HCT116 (cell line): ENCODE measurements at regions not wholly inside any gene's neighbourhood (a gene's known extent, or its start where the extent isn't known, plus 50 kb on each side); places are given as distances from the start of the nearest gene placed in this dataset.

ENCODE experiments used
- ATAC-seq: fragments of 200-7000 bp; cut with Tn5 transposase; 2 replicates; pipeline ENCODE4 v1.9.1; 2020; ENCODE audit warnings: mild to moderate bottlenecking, moderate library complexity
- BruUV-seq: library from RNA; stranded (reverse); fragments of 400-500 nt; replicated peaks from 2 replicates; lab custom pipeline; 2021; lab: Mats Ljungman, UMichigan
- CTCF ChIA-PET: fragments of 300-600 bp; sonication (Branson Sonifier 250); formaldehyde crosslinking; loops from one replicate; lab custom pipeline; 2021; ENCODE audit warnings: antibody characterized with exemption; lab: Charles Lee
- POLR2A ChIA-PET: fragments of 300-600, 350-600 bp; sonication (Branson Sonifier 250); formaldehyde crosslinking; loops from one replicate; lab custom pipeline; 2021; ENCODE audit warnings: antibody characterized with exemption; lab: Charles Lee
- RAD21 ChIA-PET, 2 experiments: fragments of 300-600 bp; sonication (Branson Sonifier 250); formaldehyde crosslinking; loops; one replicate each; lab custom pipeline; 2023; ENCODE audit warnings: low total read pairs in 2 of 2; ENCODE audit not compliant: uncharacterized antibody in 2 of 2, unreplicated experiment in 2 of 2, low non-redundant PET in 1 of 2; lab: Charles Lee
- DNase-seq: peaks from one replicate; pipeline ENCODE4 v3.0.0-alpha.2; 2010; ENCODE audit warnings: low read depth, low spot score
- H2AFZ ChIP-seq: fragments of 200-600 bp; shearing (Covaris generic), sonication (generic); 2 replicates; pipeline ENCODE4 v1.6.1; 2017; ENCODE audit warnings: low read depth, mixed run types, mixed read lengths, antibody characterized with exemption, low read length; ENCODE audit not compliant: poor library complexity, severe bottlenecking
- H3K27ac ChIP-seq: 2 replicates; pipeline ENCODE4 v1.5.1; 2012; ENCODE audit warnings: low read depth, low read length
- H3K27me3 ChIP-seq: fragments of 200-600 bp; sonication (generic); 2 replicates; pipeline ENCODE4 v1.6.1; 2016; ENCODE audit warnings: mixed run types, low read length, mixed read lengths; ENCODE audit not compliant: insufficient read depth
- H3K36me3 ChIP-seq, 2 experiments: fragments of 200-500 bp in 1 of 2; fragments of 200-600 bp in 1 of 2; sonication (Bioruptor generic) in 1 of 2; sonication (generic) in 1 of 2; 2 replicates each; pipeline versions ENCODE4 v1.5.1 to v1.6.1; 2014 to 2016; ENCODE audit warnings: low read length in 2 of 2, inconsistent platforms in 1 of 2, mixed read lengths in 1 of 2, mixed run types in 1 of 2; ENCODE audit not compliant: insufficient read depth in 2 of 2, control insufficient read depth in 1 of 2
- H3K4me1 ChIP-seq, 2 experiments: fragments of 200-600 bp in 1 of 2; sonication (generic) in 1 of 2; 2 replicates each; pipeline versions ENCODE4 v1.5.1 to v1.6.1; 2012 to 2017; ENCODE audit warnings: low read length in 2 of 2, inconsistent platforms in 1 of 2, mild to moderate bottlenecking in 1 of 2, mixed read lengths in 1 of 2, mixed run types in 1 of 2, moderate library complexity in 1 of 2; ENCODE audit not compliant: insufficient read depth in 2 of 2, control insufficient read depth in 1 of 2
- H3K4me2 ChIP-seq: fragments of 200-600 bp; sonication (generic); 2 replicates; pipeline ENCODE4 v1.6.1; 2017; ENCODE audit warnings: mixed run types, low read length, mixed read lengths
- H3K4me3 ChIP-seq, 2 experiments: fragments of 200-600 bp in 1 of 2; sonication (generic) in 1 of 2; replicated peaks in 1 of 2; 2 replicates each; pipeline ENCODE4 v1.5.1; 2011 to 2016; ENCODE audit warnings: low read length in 2 of 2, control low read depth in 1 of 2, low read depth in 1 of 2, mild to moderate bottlenecking in 1 of 2, mixed read lengths in 1 of 2, mixed run types in 1 of 2
- H3K79me2 ChIP-seq: fragments of 200-600 bp; sonication (generic); 2 replicates; pipeline ENCODE4 v1.6.1; 2017; ENCODE audit warnings: mild to moderate bottlenecking, mixed run types, low read length, moderate library complexity, mixed read lengths; ENCODE audit not compliant: insufficient read depth
- H3K9ac ChIP-seq: fragments of 200-600 bp; sonication (generic); 2 replicates; pipeline ENCODE4 v1.6.1; 2016; ENCODE audit warnings: low read length, mixed read lengths
- H3K9me2 ChIP-seq: fragments of 200-600 bp; sonication (generic), shearing (Covaris generic); 2 replicates; pipeline ENCODE4 v1.6.1; 2017; ENCODE audit warnings: mixed run types, mild to moderate bottlenecking, moderate library complexity; ENCODE audit not compliant: insufficient read depth
- H3K9me3 ChIP-seq, 2 experiments: fragments of 200-500 bp in 1 of 2; fragments of 200-600 bp in 1 of 2; sonication (Bioruptor generic) in 1 of 2; sonication (generic) in 1 of 2; 2 replicates each; pipeline ENCODE4 v1.6.1; 2014 to 2017; ENCODE audit warnings: low read length in 2 of 2, mixed read lengths in 2 of 2, inconsistent platforms in 1 of 2, low read depth in 1 of 2, mild to moderate bottlenecking in 1 of 2, mixed run types in 1 of 2, moderate library complexity in 1 of 2; ENCODE audit not compliant: control insufficient read depth in 1 of 2, insufficient read depth in 1 of 2
- H4K20me1 ChIP-seq: fragments of 200-600 bp; sonication (generic), shearing (Covaris generic); 2 replicates; pipeline ENCODE4 v1.6.1; 2017; ENCODE audit warnings: mixed run types, mild to moderate bottlenecking, moderate library complexity; ENCODE audit not compliant: insufficient read depth
- CBX3 ChIP-seq: IDR thresholded peaks from 2 replicates; pipeline ENCODE4 v1.6.1; 2012; ENCODE audit warnings: low read depth
- EGR1 ChIP-seq: IDR thresholded peaks from 2 replicates; pipeline ENCODE4 v1.6.1; 2012; ENCODE audit warnings: low read depth
- EZH2phosphoT487 ChIP-seq: fragments of 200-600 bp; IDR thresholded peaks from 2 replicates; pipeline ENCODE4 v1.6.1; 2018; ENCODE audit warnings: antibody characterized with exemption, borderline replicate concordance
- FOSL1 ChIP-seq: IDR thresholded peaks from 2 replicates; pipeline ENCODE4 v1.6.1; 2012; ENCODE audit warnings: low read depth
- SIN3A ChIP-seq: IDR thresholded peaks from 2 replicates; pipeline ENCODE4 v1.6.1; 2012; ENCODE audit warnings: low read depth
- TCF7L2 ChIP-seq: IDR thresholded peaks from 2 replicates; pipeline ENCODE4 v1.7.0; 2011; ENCODE audit warnings: borderline replicate concordance, inconsistent platforms; ENCODE audit not compliant: insufficient read depth, insufficient read length; ENCODE audit errors: extremely low read depth
- YY1 ChIP-seq: IDR thresholded peaks from 2 replicates; pipeline ENCODE4 v1.6.1; 2011; ENCODE audit warnings: low read length, low read depth, moderate library complexity, mild to moderate bottlenecking; ENCODE audit not compliant: insufficient replicate concordance; ENCODE audit errors: extremely low read depth
- ZFX ChIP-seq: fragments of 450-650 bp; IDR thresholded peaks from 2 replicates; pipeline ENCODE4 v1.6.1; 2017
- intact Hi-C: fragments of 100-400 bp; cut with micrococcal nuclease; formaldehyde crosslinking; loops from 2 replicates; pipeline ENCODE4 v1.10.0; 2022
- TF ChIP-seq, protein P1 (sequence below), 3 experiments: fragments of 200-600 bp in 1 of 3; sonication (generic) in 1 of 3; IDR thresholded peaks in 2 of 3; conservative IDR thresholded peaks in 1 of 3; 2 replicates each; pipeline ENCODE4 v1.5.1; 2012 to 2017; ENCODE audit warnings: low read depth in 2 of 3, low read length in 2 of 3, antibody characterized with exemption in 1 of 3, borderline replicate concordance in 1 of 3, control low read depth in 1 of 3, mild to moderate bottlenecking in 1 of 3, mixed read lengths in 1 of 3, mixed run types in 1 of 3, moderate library complexity in 1 of 3; ENCODE audit not compliant: insufficient read depth in 1 of 3
- TF ChIP-seq, protein P2 (sequence below): IDR thresholded peaks from 2 replicates; pipeline ENCODE4 v1.6.1; 2012
- TF ChIP-seq, protein P3 (sequence below): IDR thresholded peaks from 2 replicates; pipeline ENCODE4 v1.6.1; 2012

DNA sequence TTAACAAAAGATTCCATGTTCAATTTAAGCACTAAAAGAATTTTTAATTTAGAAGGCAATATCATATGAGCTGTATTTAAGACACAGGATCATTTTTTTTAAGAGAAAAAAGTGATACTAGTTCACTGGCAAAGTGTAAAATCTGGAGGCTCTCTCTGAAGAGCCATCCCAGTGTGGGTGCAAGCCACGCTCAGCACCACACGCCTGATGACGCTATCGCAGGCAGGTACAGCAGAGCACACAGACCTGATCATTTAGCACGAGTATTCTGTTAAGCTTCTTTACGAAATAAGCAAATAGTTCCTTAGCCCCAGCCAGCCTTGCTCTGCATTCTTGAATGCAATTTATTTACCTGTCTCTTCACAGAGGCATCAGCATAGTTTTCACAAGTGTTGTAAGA, 198.6 kb downstream of the SIPA1L2 start:
- CTCF ChIA-PET, result no interaction called here
- Histone ChIP-seq H3K36me3 (no peaks in the 10 kb centered on the region), H3K27ac (no peak overlapping the region)

More for the DNA sequence above, 198.6 kb downstream of the SIPA1L2 start:
- ChIA-PET RAD21 (no interaction called here), POLR2A (no interaction called here)
- Histone ChIP-seq H3K9ac (no peak overlapping the region), H2AFZ (no peak overlapping the region), H3K9me2 (no peaks in the 10 kb centered on the region), H3K9me3 (no peaks in the 10 kb centered on the region), H4K20me1 (no peaks in the 10 kb centered on the region), H3K79me2 (no peaks in the 10 kb centered on the region), H3K27me3 (no peaks in the 10 kb centered on the region), H3K4me1 (no peaks in the 10 kb centered on the region), H3K4me2 (no peak overlapping the region), H3K4me3 (no peak overlapping the region)
- BruUV-seq, result no TSS peak
- ATAC-seq, result no peak
- intact Hi-C loops, result no loop called here
- no peak for DNase-seq
- no peak for TF ChIP-seq ZFX
- TF ChIP-seq, protein P1, sequence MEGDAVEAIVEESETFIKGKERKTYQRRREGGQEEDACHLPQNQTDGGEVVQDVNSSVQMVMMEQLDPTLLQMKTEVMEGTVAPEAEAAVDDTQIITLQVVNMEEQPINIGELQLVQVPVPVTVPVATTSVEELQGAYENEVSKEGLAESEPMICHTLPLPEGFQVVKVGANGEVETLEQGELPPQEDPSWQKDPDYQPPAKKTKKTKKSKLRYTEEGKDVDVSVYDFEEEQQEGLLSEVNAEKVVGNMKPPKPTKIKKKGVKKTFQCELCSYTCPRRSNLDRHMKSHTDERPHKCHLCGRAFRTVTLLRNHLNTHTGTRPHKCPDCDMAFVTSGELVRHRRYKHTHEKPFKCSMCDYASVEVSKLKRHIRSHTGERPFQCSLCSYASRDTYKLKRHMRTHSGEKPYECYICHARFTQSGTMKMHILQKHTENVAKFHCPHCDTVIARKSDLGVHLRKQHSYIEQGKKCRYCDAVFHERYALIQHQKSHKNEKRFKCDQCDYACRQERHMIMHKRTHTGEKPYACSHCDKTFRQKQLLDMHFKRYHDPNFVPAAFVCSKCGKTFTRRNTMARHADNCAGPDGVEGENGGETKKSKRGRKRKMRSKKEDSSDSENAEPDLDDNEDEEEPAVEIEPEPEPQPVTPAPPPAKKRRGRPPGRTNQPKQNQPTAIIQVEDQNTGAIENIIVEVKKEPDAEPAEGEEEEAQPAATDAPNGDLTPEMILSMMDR (IDR thresholded peaks at IDR 0.05 in 2 of 3, conservative IDR thresholded peaks at IDR 0.05 in 1 of 3; ENCODE audit: borderline replicate concordance in 1 of 3, insufficient read depth in 1 of 3, low read depth in 2 of 3, low read length in 2 of 3), result no peak
- TF ChIP-seq TCF7L2, result no peak
- TF ChIP-seq, protein P2, sequence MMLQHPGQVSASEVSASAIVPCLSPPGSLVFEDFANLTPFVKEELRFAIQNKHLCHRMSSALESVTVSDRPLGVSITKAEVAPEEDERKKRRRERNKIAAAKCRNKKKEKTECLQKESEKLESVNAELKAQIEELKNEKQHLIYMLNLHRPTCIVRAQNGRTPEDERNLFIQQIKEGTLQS, result no peak
- TF ChIP-seq EGR1, result no peak
- no peak for TF ChIP-seq YY1
- TF ChIP-seq CBX3, result no peak
- no peak for TF ChIP-seq EZH2phosphoT487
- TF ChIP-seq, protein P3, sequence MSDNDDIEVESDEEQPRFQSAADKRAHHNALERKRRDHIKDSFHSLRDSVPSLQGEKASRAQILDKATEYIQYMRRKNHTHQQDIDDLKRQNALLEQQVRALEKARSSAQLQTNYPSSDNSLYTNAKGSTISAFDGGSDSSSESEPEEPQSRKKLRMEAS, result no peak
- TF ChIP-seq FOSL1, result no peak
- TF ChIP-seq SIN3A, result no peak
